HUES48 (cell line): ENCODE measurements at regions not wholly inside any gene's neighbourhood (a gene's known extent, or its start where the extent isn't known, plus 50 kb on each side); places are given as distances from the start of the nearest gene placed in this dataset.

Source experiments
- H3K27ac ChIP-seq: one replicate; pipeline ENCODE4 v1.7.0; 2013; ENCODE audit warnings: low read depth, low read length, inconsistent platforms
- H3K27me3 ChIP-seq: 2 replicates; pipeline ENCODE4 v1.6.1; 2013; ENCODE audit warnings: mild to moderate bottlenecking, low read length; ENCODE audit not compliant: control insufficient read depth, insufficient read depth
- H3K36me3 ChIP-seq: 2 replicates; pipeline ENCODE4 v1.6.1; 2013; ENCODE audit warnings: low read length; ENCODE audit not compliant: control insufficient read depth, insufficient read depth
- H3K4me1 ChIP-seq: 2 replicates; pipeline ENCODE4 v1.6.1; 2013; ENCODE audit warnings: mild to moderate bottlenecking, low read length; ENCODE audit not compliant: control insufficient read depth, insufficient read depth
- H3K4me3 ChIP-seq: 2 replicates; pipeline ENCODE4 v1.5.1; 2013; ENCODE audit warnings: mild to moderate bottlenecking, low read depth, low read length
- H3K9ac ChIP-seq: 2 replicates; pipeline ENCODE4 v1.6.1; 2013; ENCODE audit warnings: mild to moderate bottlenecking, low read depth, low read length, moderate library complexity
- H3K9me3 ChIP-seq: 2 replicates; pipeline ENCODE4 v1.6.1; 2013; ENCODE audit warnings: low read length; ENCODE audit not compliant: control insufficient read depth, insufficient read depth

DNA sequence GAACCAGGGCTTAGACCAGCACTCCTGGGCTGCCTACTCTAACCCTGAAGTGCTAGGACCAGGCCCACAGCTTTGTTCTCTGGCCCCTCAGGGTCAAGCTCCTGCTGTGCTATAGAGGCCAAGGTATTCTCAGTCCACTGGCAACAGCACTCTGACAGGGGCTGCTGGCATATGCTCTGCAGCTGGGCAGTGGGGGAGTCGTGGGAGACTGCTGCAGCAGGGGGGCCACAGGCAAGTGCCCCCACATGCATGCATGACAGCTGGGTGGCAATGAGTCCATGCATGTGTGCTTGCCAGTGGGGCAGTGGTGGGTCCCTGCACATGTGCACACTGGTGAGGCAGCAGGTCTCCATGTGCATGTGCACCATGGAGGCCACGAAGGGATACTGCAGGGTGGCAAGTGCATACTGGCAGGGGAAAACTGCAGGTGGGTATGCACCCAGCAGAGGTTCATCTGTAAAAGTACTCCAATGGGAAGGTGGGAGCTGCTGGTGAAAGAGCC is 364.9 kb upstream of the IRAK1BP1 start:
- no peak overlapping the region for H3K27ac ChIP-seq
- H3K36me3 ChIP-seq: no peaks in the 10 kb centered on the region
- H3K4me3 ChIP-seq: no peak overlapping the region
- H3K4me1 ChIP-seq: no peaks in the 10 kb centered on the region
- no peaks in the 10 kb centered on the region for H3K9me3 ChIP-seq
- no peaks in the 10 kb centered on the region for H3K27me3 ChIP-seq
- no peak overlapping the region for H3K9ac ChIP-seq

DNA sequence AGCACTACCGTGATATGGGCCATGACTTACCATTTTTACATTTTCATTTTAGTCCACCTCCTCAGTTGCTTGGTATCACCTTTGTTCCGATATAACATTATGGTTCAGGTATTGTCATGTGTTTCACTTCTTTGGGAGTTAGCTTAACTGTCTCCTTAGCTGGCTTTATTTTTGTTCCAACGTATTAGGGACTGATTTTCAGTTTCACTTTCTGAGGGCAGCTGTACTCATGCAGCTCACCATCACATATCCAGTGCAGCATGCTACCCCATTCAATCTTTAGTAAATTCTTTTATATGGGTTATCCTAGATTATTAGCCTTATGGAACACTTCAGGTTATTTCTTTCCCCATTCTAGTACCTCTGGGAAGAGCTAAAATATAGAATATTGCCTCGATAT is 362.2 kb upstream of the IRAK1BP1 start:
- Histone ChIP-seq H3K9ac (no peak overlapping the region), H3K4me1 (no peaks in the 10 kb centered on the region), H3K27ac (no peak overlapping the region), H3K9me3 (no peaks in the 10 kb centered on the region; the same call in 1 of the 2 replicates), H3K36me3 (no peaks in the 10 kb centered on the region), H3K4me3 (no peak overlapping the region), H3K27me3 (no peaks in the 10 kb centered on the region)

DNA sequence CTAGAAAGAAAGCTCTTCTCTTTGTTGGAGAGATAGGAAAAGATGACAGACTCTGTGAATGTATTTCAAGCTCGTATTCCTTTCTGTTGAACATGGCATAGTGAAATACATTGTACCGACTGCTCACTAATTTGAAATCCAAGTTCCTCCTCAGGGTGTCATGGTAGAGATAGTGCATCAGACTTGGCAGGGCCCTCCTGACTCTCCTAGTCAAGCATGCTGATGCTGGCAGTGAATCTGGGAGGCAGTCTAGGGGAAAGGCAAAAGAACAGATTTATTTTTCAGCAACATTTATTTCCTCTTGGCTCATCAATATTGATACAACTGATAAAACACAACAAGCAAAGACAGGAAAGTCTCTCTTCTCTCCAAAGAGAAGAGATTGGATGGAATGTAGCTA is 356.3 kb upstream of the IRAK1BP1 start:
- Histone ChIP-seq H3K27ac (no peak overlapping the region), H3K9ac (no peak overlapping the region), H3K27me3 (no peaks in the 10 kb centered on the region), H3K4me1 (no peaks in the 10 kb centered on the region), H3K9me3 (no peaks in the 10 kb centered on the region; the same call in 1 of the 2 replicates), H3K36me3 (no peaks in the 10 kb centered on the region), H3K4me3 (no peak overlapping the region)

DNA sequence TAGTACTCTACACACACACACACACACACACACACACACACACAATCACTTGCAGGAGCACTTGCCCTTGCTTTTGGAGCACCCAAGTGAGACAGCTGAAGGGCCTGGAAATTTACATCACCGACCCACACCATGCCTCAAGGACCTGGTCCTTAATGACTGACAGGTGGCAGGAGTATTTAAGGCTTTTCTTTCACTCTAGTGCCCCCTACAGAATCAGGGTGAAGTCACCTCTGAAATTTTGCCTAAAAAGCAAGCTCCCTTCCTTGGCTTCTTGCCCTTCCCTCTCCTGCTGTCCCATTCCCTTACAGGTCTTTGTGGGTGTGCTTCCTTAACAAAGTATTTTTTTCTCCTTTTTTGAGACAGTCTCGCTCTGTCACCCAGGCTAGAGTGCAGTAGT is 353.5 kb upstream of the IRAK1BP1 start:
- Histone ChIP-seq H3K36me3 (no peaks in the 10 kb centered on the region), H3K4me3 (no peak overlapping the region), H3K9me3 (no peaks in the 10 kb centered on the region), H3K27me3 (no peaks in the 10 kb centered on the region), H3K9ac (no peak overlapping the region), H3K27ac (no peak overlapping the region), H3K4me1 (no peaks in the 10 kb centered on the region)

DNA sequence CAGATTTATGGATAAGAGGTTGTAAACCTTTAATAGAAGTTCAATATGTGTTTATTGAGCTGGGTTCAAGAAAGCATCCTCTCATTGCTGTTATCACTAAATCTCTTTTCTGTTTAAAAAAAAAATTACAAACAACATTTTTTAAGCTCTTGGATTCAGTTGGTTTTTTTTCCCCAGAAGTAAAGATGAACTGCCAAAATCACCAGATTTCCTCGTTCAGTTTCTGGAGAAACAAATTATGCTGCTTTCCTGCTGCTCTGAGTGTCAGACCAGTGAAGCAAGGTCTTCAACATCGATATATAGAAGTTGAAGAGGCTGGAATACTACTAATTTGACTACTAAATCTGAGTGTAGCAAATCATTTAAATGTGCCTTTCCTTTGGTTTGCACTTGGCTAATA is 352.1 kb upstream of the IRAK1BP1 start:
- H3K27me3 ChIP-seq: no peaks in the 10 kb centered on the region
- no peak overlapping the region for H3K27ac ChIP-seq
- no peaks in the 10 kb centered on the region for H3K36me3 ChIP-seq
- H3K9me3 ChIP-seq: no peaks in the 10 kb centered on the region
- H3K4me3 ChIP-seq: no peak overlapping the region
- no peak overlapping the region for H3K9ac ChIP-seq
- no peaks in the 10 kb centered on the region for H3K4me1 ChIP-seq

DNA sequence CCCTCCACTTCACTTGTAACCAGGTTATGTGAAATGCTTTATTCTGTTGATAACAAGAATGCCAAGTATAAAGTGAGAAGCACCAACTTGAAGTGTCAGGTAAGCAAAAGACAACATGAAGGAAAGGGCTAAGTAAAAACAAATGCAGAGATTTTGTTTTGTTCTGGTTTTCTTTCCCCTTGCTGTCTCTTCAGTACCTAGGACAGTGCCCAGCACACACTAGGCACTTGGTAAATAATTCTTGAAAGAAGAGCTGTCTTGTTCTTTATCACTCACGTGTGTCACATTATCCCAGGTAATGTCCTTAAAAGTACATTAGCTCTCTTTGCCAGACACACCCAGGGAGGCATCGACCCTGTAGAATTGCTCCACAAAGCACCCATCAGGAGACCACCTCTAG is 350.0 kb upstream of the IRAK1BP1 start:
- Histone ChIP-seq H3K27me3 (no peaks in the 10 kb centered on the region), H3K9ac (no peak overlapping the region), H3K4me1 (no peaks in the 10 kb centered on the region), H3K27ac (no peak overlapping the region), H3K9me3 (no peaks in the 10 kb centered on the region), H3K4me3 (no peak overlapping the region), H3K36me3 (no peaks in the 10 kb centered on the region)

DNA sequence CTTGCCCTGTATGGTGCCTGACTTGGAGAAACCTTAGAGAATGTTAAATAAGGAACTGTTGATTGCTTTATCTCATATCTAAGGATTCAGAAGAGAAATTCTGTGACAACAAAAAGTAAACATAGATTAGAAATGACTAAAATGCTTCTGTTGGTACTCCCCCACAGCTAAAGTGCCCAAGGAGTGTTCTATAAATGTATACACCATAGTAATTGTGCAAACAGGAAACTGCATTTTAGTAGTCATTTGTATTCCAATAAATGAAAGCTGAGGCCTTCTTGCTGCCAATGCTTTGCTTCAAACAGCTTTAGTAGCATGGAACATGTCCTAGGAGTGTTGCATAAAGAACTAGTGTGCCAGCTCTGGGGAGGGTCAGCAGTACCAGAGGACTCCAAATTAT is 343.7 kb upstream of the IRAK1BP1 start:
- Histone ChIP-seq H3K9ac (no peak overlapping the region), H3K9me3 (no peaks in the 10 kb centered on the region), H3K36me3 (no peaks in the 10 kb centered on the region), H3K4me1 (no peaks in the 10 kb centered on the region), H3K27me3 (no peaks in the 10 kb centered on the region), H3K4me3 (no peak overlapping the region), H3K27ac (no peak overlapping the region)

DNA sequence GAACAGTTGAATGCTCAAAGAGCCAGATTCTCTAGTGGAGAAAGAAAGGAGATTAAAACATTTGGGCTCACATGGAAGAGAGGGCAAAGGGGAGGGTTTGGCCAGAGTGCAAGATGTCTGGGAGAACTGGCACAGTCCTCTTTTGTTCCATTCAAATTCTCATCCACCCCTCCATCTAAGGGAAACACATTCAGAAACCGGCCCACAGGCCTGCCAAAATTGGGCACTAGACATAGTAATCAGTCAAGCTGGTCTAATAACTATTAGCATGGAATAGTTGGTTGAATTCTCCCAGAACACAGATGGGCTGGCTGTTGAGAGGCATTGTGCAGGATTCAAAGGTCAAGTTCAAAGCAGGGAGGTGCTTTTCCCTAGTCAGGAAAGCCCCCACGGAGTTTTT is 341.4 kb upstream of the IRAK1BP1 start:
- Histone ChIP-seq H3K4me3 (no peak overlapping the region), H3K9ac (no peak overlapping the region), H3K27ac (no peak overlapping the region), H3K9me3 (no peaks in the 10 kb centered on the region), H3K36me3 (no peaks in the 10 kb centered on the region), H3K27me3 (no peaks in the 10 kb centered on the region), H3K4me1 (no peaks in the 10 kb centered on the region)

DNA sequence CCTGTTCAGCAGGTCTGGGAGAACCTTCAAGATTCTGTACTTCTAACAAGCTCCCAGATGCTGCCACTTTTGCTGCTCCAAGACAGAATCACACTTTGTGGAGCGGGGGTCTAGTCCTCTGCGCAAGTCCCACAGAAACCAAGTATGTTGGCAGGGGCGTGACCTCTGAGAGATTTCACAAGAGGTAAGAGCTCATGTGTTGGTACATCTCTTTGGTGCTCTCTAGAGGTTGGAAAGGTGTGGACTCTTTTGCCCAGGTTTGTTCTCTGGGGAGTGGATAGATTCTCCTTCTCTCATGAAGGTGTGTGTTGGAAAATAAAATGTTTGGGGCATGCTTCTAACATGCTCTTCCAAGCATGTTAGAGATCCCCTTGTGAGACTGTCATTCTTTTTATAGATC is 340.9 kb upstream of the IRAK1BP1 start:
- H3K4me1 ChIP-seq: no peaks in the 10 kb centered on the region
- H3K9me3 ChIP-seq: no peaks in the 10 kb centered on the region
- no peaks in the 10 kb centered on the region for H3K27me3 ChIP-seq
- no peak overlapping the region for H3K27ac ChIP-seq
- H3K4me3 ChIP-seq: no peak overlapping the region
- no peaks in the 10 kb centered on the region for H3K36me3 ChIP-seq
- no peak overlapping the region for H3K9ac ChIP-seq

DNA sequence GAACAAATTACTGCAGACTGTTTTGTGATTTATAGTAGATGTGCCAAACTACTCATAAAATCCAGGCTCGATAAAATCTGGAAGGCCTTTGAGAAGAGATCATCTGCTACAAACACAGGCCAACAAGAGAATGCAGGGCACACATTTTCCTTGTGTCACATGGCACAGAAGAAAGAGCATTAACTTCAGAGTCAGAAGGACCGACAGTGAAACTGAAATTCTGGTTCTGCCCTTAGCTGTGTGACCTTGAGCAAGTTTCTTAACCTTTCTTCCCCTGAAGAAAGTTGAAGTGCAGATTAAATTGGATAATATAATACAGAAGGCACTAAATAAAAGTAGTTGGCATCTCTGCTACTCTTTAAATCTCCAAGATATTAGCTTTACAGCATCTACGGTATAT is 338.4 kb upstream of the IRAK1BP1 start:
- no peaks in the 10 kb centered on the region for H3K27me3 ChIP-seq
- H3K27ac ChIP-seq: no peak overlapping the region
- H3K4me1 ChIP-seq: no peaks in the 10 kb centered on the region
- no peak overlapping the region for H3K4me3 ChIP-seq
- H3K36me3 ChIP-seq: no peaks in the 10 kb centered on the region
- H3K9ac ChIP-seq: no peak overlapping the region
- no peaks in the 10 kb centered on the region for H3K9me3 ChIP-seq

DNA sequence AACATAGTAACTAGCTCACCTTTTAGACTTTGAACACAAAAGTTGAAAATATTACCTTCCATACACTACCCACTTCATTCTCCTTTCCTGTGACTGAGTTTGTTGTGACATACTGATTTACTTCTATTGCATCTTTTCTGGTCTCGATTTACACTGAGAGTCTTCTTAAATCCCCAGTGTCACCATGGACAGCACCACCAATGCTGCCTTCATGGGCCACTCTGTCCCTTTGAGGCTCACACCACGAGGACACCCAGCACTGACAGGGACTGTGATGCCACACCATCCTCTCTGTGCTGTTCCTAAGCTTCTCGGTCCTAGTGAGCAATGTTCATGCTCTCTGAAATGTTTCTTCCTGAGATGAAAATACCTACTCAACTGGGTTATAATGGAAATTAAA is 337.1 kb upstream of the IRAK1BP1 start:
- Histone ChIP-seq H3K4me3 (no peak overlapping the region), H3K36me3 (no peaks in the 10 kb centered on the region), H3K27ac (no peak overlapping the region), H3K4me1 (no peaks in the 10 kb centered on the region), H3K9me3 (no peaks in the 10 kb centered on the region), H3K27me3 (no peaks in the 10 kb centered on the region), H3K9ac (no peak overlapping the region)

DNA sequence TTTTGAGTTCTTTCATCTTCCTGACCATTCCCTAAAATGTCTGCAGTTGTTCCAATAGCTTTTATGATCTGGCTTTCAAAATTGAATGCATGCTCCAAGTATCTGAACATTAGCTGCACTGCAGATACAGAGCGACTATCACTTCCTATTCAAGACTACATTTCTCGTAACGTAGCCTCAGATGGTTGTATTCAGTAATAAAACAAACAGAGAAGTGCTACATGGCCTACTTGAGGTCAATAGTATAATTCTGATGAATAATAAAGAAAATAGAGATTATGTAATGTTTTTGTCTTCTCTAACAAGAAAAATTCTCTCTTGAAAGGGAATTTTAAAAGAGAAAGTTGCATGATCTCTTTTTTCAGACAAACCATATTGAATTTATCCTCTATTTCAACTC is 333.9 kb upstream of the IRAK1BP1 start:
- Histone ChIP-seq H3K4me3 (no peak overlapping the region), H3K27me3 (no peaks in the 10 kb centered on the region), H3K4me1 (no peaks in the 10 kb centered on the region), H3K27ac (no peak overlapping the region), H3K9ac (no peak overlapping the region), H3K36me3 (no peaks in the 10 kb centered on the region), H3K9me3 (no peaks in the 10 kb centered on the region)
